ENCODE measurements at regions not wholly inside any gene's neighbourhood (a gene's known extent, or its start where the extent isn't known, plus 50 kb on each side); places are given as distances from the start of the nearest gene placed in this dataset.
"Not testable (repeated sequence)": the region's sequence is repeated elsewhere in the genome, so short reads cannot be mapped to it uniquely, and the experiment has no call there.

DNA sequence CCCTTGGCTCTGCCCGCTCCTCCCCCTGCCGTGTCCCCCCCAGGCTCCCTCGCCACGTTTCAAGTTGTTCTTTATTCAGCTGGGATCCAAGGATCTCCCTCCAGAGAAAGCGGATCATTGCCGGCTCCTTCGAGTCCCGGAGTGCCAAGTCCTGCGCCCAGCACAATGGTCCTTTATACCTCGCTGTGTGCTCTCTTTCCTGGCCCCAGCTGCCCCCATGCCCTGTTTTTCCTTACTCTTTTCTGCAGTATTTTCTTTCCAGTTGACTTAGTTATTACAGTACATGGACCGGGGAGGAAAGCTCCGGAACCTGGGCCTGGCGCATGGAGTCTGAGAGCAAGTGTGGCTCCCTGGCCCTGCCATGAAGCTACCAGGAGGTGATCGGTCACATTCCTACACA, 88.1 kb upstream of the KMT2C start:
- no peaks in the 10 kb centered on the region for H3K27me3 Mint-ChIP-seq (ENCODE audit: low read depth)
- DNase-seq (ENCODE audit: low spot score), result no peak
- H3K27ac Mint-ChIP-seq, result no peak overlapping the region
- H3K4me1 Mint-ChIP-seq (ENCODE audit: low read depth), result no peaks in the 10 kb centered on the region
- H3K9me3 Mint-ChIP-seq, result peaks cover under 1% of the 10 kb centered on the region
- no peak overlapping the region for H3K4me3 Mint-ChIP-seq
- H3K36me3 Mint-ChIP-seq (ENCODE audit: low read depth), result no peaks in the 10 kb centered on the region

DNA sequence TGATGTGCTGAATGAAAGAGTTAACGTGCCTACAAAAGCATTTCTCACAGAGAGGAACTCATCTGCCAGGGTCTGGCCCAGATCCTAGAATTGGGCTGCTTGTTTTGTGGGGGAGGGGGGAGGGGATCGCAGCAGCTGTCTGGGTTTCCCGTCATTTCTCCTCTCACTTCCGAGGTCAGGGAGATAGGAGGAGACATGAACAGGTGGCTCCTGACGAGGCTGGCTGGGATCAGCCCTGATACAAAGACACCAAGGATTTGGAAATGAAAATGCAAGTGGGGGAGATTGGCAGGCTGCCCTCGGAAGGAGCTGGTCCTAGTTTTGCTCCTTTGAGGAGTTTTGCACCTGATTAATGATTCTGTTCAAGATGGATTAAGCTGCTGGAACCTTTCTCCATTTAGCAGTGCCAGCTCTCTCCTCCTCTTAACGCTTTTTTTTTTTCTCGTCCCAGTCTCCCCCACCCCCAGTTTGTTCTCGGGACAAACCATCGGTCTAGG, 86.8 kb upstream of the KMT2C start:
- Mint-ChIP-seq H3K4me1 (ENCODE audit: low read depth) (no peaks in the 10 kb centered on the region), H3K4me3 (no peak overlapping the region), H3K9me3 (peaks cover 5% of the 10 kb centered on the region), H3K27me3 (ENCODE audit: low read depth) (no peaks in the 10 kb centered on the region), H3K36me3 (ENCODE audit: low read depth) (no peaks in the 10 kb centered on the region), H3K27ac (no peak overlapping the region)
- DNase-seq (ENCODE audit: low spot score), result no peak

DNA sequence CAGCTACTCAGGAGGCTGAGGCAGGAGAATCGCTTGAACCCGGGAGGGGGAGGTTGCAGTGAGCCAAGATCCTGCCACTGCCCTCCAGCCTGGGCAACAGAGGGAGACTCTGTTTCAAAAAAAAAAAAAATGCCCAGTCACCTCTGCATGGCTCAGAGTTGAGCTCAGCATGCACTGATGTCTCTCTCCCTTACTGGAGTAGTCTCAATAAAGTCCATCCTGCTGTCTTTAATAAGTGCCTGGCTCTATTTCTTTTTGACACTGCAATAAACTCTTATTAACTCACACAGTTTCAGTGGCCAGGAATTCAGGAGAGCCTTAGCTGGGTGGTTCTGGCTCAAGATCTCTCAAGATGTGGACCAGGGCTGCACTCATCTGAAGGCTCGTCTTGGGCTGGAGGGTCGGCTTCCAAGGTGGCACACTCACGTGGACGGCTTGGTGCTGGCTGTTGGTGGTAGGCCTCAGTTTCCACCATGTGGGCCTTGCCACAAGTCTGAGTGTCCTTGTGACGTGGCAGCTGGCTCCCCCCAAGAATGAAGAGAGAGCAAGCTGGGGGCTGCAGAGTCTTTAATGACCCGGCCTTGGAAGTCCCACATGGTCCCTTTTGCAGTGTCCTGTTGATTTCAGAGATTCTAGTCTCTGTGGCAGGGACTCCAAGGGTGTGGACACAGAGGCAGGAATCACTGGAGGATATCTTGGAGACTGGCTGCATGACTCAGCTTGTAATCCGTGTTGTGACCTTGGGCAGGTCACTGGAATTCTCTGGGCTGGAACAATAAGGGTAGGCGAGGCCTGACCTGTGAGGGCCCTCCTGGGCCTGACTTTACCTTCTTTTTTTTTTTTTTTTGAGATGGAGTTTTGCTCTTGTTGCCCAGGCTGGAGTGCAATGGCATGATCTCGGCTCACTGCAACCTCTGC, 85.9 kb upstream of the KMT2C start:
- no peak overlapping the region for H3K4me3 Mint-ChIP-seq
- no peak for DNase-seq (ENCODE audit: low spot score)
- H3K4me1 Mint-ChIP-seq (ENCODE audit: low read depth), result no peaks in the 10 kb centered on the region
- no peak overlapping the region for H3K27ac Mint-ChIP-seq
- H3K9me3 Mint-ChIP-seq, result peaks cover 5% of the 10 kb centered on the region
- no peaks in the 10 kb centered on the region for H3K27me3 Mint-ChIP-seq (ENCODE audit: low read depth)
- H3K36me3 Mint-ChIP-seq (ENCODE audit: low read depth), result no peaks in the 10 kb centered on the region

DNA sequence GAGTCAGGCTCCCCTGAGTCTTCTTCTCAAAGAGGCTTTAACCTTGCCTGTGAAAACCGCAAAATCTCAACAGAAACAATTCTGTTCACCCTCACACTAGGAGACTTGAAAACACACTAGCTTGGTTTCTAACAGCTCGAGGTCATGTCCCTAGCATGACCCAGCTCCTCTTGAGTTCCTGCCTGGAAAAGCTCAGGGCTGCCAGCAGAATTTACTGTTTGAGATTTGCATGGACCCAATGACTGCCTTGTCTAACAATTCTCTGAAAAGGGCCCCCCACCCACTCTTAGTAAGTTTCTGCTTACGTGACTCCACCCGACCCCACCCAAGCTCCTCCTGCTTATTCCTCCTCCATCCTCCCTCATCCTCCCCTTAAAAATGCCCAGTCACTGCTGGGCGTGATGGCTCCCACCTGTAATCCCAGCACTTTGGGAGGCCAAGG, 85.1 kb upstream of the KMT2C start:
- Mint-ChIP-seq H3K27ac (no peak overlapping the region), H3K9me3 (peaks cover 5% of the 10 kb centered on the region), H3K27me3 (ENCODE audit: low read depth) (no peaks in the 10 kb centered on the region), H3K4me3 (no peak overlapping the region), H3K4me1 (ENCODE audit: low read depth) (no peaks in the 10 kb centered on the region), H3K36me3 (ENCODE audit: low read depth) (no peaks in the 10 kb centered on the region)
- DNase-seq (ENCODE audit: low spot score), result no peak

DNA sequence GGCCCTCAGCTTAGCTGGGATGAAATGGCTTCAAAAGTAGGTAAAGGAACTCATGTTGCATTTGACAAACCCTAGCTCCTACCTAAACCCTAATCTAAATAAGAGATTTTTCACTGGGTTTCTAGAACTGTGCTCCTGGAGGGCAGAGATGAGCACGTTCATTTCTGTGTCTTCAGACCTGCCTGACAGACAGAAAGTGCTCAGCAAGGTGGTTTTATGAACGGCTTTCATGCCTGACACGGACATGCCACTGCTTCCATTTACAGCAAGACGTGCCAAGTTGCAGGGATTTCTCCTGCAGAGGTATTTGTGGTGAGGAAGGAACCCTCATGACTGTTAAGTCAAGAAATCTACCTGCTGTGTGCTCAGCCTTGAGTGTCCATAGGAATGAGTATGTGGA, 83.5 kb upstream of the KMT2C start:
- no peaks in the 10 kb centered on the region for H3K27me3 Mint-ChIP-seq (ENCODE audit: low read depth)
- H3K4me1 Mint-ChIP-seq (ENCODE audit: low read depth), result no peaks in the 10 kb centered on the region
- no peak for DNase-seq (ENCODE audit: low spot score)
- H3K4me3 Mint-ChIP-seq, result no peak overlapping the region
- H3K9me3 Mint-ChIP-seq, result peaks cover 5% of the 10 kb centered on the region
- H3K27ac Mint-ChIP-seq, result no peak overlapping the region
- H3K36me3 Mint-ChIP-seq (ENCODE audit: low read depth), result no peaks in the 10 kb centered on the region

DNA sequence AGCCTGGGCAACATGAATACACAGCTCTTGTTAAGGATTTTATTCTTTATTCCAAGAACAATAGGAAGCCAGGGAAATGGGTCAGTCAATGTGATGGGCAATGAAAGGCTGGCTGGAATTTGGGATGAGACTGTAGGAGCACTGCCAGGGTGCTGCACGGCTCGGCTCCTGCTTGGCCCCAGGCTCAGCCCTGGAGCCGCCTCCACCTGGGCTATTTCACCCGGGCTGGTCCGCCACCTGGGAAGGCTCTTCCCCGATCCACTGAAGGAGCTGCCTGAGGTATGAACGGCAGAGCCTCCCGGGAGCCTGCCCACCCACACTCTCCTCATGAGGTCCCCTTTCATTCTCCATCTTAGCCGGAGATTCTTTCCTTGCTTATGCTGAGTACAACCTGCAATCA, 80.4 kb upstream of the KMT2C start:
- no peak for DNase-seq (ENCODE audit: low spot score)
- Mint-ChIP-seq H3K27ac (no peak overlapping the region), H3K4me1 (ENCODE audit: low read depth) (peaks cover 5% of the 10 kb centered on the region), H3K4me3 (no peak overlapping the region), H3K9me3 (peaks cover 5% of the 10 kb centered on the region), H3K27me3 (ENCODE audit: low read depth) (no peaks in the 10 kb centered on the region), H3K36me3 (ENCODE audit: low read depth) (no peaks in the 10 kb centered on the region)

DNA sequence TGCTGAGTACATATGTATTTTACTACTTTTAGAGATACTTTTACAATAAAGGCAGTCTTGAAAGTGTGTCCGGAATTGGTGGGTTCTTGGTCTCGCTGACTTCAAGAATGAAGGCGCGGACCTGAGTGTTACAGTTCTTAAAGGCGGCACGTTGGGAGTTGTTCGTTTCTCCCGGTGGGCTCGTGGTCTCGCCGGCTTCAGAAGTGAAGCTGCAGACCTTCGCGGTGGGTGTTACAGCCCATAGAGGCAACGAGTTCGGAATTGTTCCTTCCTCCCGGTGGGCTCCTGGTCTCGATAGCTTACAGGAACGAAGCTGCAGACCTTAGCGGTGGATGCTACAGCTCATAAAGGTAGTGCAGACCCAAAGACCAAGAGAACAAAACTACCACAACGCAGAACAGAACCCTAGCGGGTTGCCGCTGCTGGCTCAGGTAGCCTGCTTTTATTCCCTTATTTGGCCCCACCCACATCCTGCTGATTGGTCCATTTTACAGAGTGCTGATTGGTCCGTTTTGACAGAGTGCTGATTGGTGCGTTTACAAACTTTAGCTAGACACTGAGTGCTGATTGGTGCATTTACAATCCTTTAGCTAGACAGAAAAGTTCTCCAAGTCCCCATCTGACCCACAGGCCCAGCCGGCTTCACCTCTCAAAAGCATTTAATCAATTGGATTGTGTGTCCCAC, 79.6 kb upstream of the KMT2C start:
- H3K9me3 Mint-ChIP-seq; H3K36me3 Mint-ChIP-seq (ENCODE audit: low read depth); DNase-seq (ENCODE audit: low spot score); H3K4me3 Mint-ChIP-seq; H3K27ac Mint-ChIP-seq; H3K4me1 Mint-ChIP-seq (ENCODE audit: low read depth); H3K27me3 Mint-ChIP-seq (ENCODE audit: low read depth): not testable (repeated sequence)

DNA sequence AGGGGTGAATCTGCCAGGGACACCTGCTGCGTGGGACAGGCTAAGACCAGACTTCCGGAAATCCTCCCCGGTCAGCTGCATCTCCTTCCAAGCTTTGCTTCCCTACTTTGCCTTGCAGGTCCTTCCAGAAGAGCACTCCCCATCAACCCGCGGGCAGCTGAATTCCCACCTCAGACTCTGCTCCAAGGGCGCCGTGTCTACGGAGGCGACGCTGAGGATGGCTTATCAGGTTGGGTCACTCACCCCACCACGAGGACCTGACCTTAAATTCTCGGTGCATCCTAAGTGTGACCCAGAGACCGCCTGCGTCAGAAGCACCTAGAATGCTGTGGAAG, 78.9 kb upstream of the KMT2C start:
- H3K9me3 Mint-ChIP-seq, result peaks cover 5% of the 10 kb centered on the region
- H3K27ac Mint-ChIP-seq, result no peak overlapping the region
- no peaks in the 10 kb centered on the region for H3K36me3 Mint-ChIP-seq (ENCODE audit: low read depth)
- H3K4me1 Mint-ChIP-seq (ENCODE audit: low read depth), result peaks cover 5% of the 10 kb centered on the region
- no peak for DNase-seq (ENCODE audit: low spot score)
- H3K27me3 Mint-ChIP-seq (ENCODE audit: low read depth), result no peaks in the 10 kb centered on the region
- H3K4me3 Mint-ChIP-seq, result no peak overlapping the region

DNA sequence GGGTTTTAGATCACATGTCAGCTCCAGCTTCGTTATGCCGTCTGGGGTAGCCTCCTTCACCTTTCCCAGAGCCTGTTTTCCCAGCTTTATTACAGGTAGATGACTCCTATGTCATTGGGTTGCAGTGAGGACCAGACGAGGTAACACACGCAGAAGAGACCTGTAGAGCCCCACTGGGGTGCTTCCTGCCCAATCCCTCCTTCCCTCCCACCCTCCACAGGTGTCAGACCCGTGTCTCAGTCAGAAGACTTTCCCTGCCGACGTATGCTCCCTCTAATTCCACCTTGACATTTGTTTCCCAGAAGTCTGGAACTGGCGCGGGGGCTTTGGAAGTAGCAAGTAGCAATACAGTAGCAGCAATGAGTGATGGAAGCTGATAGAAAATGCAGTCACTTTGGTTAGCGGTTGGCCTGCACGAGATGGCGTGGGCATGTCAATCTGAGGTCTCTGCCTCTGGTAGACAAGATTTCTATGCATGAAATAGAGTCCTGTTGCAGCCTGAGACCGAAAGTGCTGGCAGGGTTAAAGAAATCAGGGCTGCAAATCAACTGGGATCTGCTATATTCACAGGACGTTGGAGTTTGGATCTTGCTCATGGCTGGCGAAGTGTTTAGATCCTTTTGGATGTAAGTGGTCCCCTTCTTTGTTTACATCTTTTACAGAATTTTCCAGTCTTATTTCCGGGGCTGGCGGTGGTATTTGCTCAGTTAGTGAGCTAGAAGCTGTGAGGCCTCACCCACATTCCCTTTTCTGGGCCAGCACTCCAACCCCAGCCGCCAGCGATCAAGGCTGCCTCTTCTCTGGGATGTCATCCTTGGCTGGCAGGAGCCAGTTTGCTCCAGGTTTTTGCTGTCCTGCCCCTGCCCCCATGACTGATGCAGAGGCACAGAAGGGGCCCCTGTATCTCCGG, 78.3 kb upstream of the KMT2C start:
- Mint-ChIP-seq H3K9me3 (peaks cover 5% of the 10 kb centered on the region), H3K36me3 (ENCODE audit: low read depth) (no peaks in the 10 kb centered on the region), H3K4me3 (no peak overlapping the region), H3K4me1 (ENCODE audit: low read depth) (peaks cover 5% of the 10 kb centered on the region), H3K27me3 (ENCODE audit: low read depth) (no peaks in the 10 kb centered on the region), H3K27ac (no peak overlapping the region)
- DNase-seq (ENCODE audit: low spot score), result no peak

DNA sequence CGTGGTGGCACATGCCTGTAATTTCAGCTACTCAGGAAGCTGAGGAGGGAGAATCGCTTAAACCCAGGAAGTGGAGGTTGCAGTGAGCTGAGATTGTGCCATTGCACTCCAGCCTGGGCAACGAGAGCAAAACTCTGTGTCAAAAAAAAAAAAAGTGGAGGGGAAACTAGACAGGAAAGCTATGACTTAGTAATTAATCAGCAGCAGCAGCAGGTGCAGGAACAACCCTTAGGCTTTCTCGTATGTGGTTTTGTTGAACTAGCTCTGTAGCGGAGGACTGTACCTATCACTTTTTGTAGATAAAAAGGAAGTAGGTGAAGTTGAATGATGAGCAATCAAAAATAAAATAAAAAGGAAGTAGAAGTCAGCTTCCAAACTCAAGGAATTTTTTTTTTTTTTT, 76.9 kb upstream of the KMT2C start:
- Mint-ChIP-seq H3K36me3 (ENCODE audit: low read depth) (no peaks in the 10 kb centered on the region), H3K9me3 (no peaks in the 10 kb centered on the region), H3K27ac (no peak overlapping the region), H3K4me3 (peak overlapping the region; percentile 44), H3K27me3 (ENCODE audit: low read depth) (no peaks in the 10 kb centered on the region), H3K4me1 (ENCODE audit: low read depth) (peaks cover 5% of the 10 kb centered on the region)
- DNase-seq (ENCODE audit: low spot score), result no peak

DNA sequence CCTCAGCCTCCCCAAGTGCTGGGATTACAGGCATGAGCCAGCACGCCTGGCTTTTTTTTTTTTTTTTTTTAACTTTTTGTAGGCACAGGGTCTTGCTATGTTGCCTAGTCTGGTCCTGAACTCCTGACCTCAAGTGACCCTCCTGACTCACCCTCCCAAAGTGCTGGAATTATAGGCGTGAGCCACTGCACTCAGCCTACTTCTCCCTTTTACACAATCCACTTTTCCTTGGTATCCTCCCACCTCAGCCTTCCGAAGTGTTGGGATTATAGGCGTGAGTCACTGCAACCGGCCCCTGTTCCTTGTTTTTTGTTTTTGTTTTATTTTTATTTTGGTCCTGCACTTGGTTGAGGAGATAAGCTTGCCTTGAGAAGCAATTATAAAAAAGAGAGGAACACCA, 75.9 kb upstream of the KMT2C start:
- Mint-ChIP-seq H3K27me3 (ENCODE audit: low read depth) (no peaks in the 10 kb centered on the region), H3K36me3 (ENCODE audit: low read depth) (no peaks in the 10 kb centered on the region), H3K27ac (no peak overlapping the region), H3K4me3 (peak overlapping the region; percentile 40), H3K4me1 (ENCODE audit: low read depth) (peaks cover 5% of the 10 kb centered on the region), H3K9me3 (no peaks in the 10 kb centered on the region)
- DNase-seq (ENCODE audit: low spot score), result no peak

DNA sequence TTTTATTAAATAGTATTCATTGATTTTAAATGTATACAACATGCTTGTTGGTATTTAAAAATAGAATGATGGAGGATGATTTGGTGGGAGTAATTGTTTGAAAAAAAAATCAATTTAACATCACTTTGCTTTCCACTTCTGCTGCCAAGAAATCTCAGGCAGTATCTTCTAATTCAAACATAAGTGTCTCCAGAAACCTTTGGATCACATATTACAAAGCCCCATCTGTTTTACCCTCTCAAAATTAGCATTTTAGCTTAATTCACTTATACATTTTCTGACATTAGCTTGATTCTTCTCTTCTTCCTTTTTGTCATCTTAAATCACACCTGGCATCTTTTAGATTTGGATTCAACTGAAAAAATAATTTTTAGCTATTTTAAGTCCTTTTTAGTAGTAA, 72.9 kb upstream of the KMT2C start:
- H3K27me3 Mint-ChIP-seq (ENCODE audit: low read depth), result no peaks in the 10 kb centered on the region
- no peak for DNase-seq (ENCODE audit: low spot score)
- H3K4me1 Mint-ChIP-seq (ENCODE audit: low read depth), result peaks cover 5% of the 10 kb centered on the region
- H3K27ac Mint-ChIP-seq, result no peak overlapping the region
- H3K9me3 Mint-ChIP-seq, result no peaks in the 10 kb centered on the region
- no peak overlapping the region for H3K4me3 Mint-ChIP-seq
- H3K36me3 Mint-ChIP-seq (ENCODE audit: low read depth), result no peaks in the 10 kb centered on the region

DNA sequence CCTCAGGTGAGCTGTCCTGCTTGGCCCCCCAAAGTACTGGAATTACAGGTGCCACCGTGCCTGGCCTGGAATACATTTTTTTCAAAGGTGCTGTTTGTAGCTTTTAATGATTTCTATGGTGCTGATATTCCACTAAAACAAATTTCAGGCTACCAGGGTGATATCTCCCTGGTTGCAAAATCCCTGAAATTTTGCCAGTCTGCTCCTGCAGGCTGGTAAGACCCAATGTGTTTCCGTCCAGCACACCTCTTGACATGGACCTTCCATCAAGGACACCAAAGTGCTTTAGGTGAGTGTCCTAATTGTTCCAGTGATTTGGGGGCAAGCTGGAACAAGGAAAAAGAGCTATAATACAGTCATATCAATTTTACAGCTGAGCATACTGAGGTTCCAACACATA, 69.8 kb upstream of the KMT2C start:
- Mint-ChIP-seq H3K4me3 (no peak overlapping the region), H3K27ac (no peak overlapping the region), H3K9me3 (no peaks in the 10 kb centered on the region), H3K27me3 (ENCODE audit: low read depth) (no peaks in the 10 kb centered on the region), H3K36me3 (ENCODE audit: low read depth) (no peaks in the 10 kb centered on the region), H3K4me1 (ENCODE audit: low read depth) (no peaks in the 10 kb centered on the region)
- DNase-seq (ENCODE audit: low spot score), result no peak

DNA sequence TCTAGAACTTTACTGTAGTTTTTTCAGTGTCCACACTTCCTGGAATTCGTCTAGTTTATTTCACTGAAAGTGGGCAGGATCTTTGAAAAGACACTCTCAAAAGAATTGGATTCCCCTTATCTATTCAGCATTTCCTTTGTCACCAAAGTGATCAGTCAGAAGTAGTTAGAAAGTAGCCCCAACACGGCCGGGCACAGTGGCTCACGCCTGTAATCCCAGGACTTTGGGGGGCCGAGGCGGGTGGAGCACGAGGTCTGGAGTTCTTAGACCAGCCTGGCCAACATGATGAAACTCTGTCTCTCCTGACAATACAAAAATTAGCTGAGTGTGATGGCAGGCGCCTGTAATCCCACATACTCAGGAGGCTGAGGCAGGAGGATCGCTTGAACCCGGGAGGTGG, 69.0 kb upstream of the KMT2C start:
- Mint-ChIP-seq H3K4me3 (no peak overlapping the region), H3K27ac (no peak overlapping the region), H3K27me3 (ENCODE audit: low read depth) (no peaks in the 10 kb centered on the region), H3K9me3 (no peaks in the 10 kb centered on the region), H3K36me3 (ENCODE audit: low read depth) (no peaks in the 10 kb centered on the region), H3K4me1 (ENCODE audit: low read depth) (no peaks in the 10 kb centered on the region)
- DNase-seq (ENCODE audit: low spot score), result no peak
